CD4-positive, alpha-beta T cell treated with Interleukin-1 beta for 1 hour (primary cell): ENCODE measurements at regions not wholly inside any gene's neighbourhood (a gene's known extent, or its start where the extent isn't known, plus 50 kb on each side); places are given as distances from the start of the nearest gene placed in this dataset.

Source experiments
- DNase-seq, 2 donors: peaks; one replicate each; pipeline ENCODE4 v3.0.0-alpha.2; 2020 to 2022

- DNase-seq: no peak
Measured at GRCh38 chr9:109682227-109682626, 97.8 kb upstream of the PALM2AKAP2 start.

GRCh38 chr9:109683521-109683920 is 96.5 kb upstream of the PALM2AKAP2 start:
- no peak for DNase-seq

DNA sequence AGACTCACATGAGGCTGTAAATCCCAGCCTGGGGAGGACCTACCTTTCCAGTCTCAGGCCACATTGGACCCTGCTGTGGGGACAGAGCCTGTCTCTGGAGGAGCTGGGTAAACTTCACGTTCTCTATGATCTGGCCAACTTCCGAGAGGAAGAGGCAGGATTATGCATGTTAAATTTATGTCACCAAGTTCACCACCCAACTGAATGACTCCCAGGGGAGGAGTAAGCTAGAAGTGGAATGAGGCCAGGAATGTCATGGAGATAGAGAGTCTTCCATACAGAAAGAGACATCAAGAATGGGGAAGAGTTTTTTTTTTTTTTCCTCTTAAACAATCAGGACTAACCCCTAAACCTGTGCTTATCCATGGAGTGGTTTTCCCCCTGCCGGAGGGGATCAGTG is 90.3 kb upstream of the PALM2AKAP2 start:
- DNase-seq: no peak

DNA sequence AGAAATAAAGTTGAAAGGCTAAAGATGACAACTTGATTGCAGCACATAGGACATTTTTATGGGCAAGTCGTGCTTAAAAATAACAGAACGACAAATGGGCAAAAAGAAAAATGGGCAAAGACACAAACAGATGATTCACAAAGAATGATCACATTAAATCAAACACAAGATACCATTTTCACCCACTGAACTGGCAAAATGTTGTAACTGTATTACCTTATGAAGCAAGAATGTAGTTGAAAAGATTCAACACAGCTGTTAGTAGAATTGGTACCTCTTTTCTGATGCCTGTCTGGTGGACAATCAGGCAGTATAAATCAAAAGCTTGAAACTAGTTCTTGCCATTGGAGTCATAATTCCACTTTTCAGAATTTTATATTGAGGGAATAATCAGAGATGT is 81.0 kb upstream of the PALM2AKAP2 start:
- DNase-seq: no peak

DNA sequence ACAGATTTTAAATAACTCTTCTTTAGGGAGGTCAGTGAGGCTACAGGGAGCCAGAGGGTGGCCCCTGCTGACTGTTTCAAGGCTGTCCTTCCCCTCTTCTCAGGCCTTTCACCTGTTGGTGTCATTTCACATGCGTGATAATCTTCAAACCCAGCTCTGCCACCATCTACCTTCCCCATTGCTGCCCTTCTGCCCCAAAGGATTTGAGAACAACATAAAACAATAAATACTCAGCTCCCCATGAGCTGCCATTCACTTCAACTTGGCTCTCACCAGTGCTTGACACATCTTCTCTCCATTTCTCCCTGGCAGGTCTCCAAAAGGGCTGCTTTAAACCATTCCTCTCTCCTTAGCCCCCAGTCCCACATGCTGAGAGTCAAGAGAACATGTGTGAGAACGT is 75.5 kb upstream of the PALM2AKAP2 start:
- DNase-seq: no peak

GRCh38 chr9:109705515-109705914 is 74.5 kb upstream of the PALM2AKAP2 start:
- DNase-seq: no peak

GRCh38 chr9:109707355-109707754 is 72.6 kb upstream of the PALM2AKAP2 start:
- no peak for DNase-seq

DNA sequence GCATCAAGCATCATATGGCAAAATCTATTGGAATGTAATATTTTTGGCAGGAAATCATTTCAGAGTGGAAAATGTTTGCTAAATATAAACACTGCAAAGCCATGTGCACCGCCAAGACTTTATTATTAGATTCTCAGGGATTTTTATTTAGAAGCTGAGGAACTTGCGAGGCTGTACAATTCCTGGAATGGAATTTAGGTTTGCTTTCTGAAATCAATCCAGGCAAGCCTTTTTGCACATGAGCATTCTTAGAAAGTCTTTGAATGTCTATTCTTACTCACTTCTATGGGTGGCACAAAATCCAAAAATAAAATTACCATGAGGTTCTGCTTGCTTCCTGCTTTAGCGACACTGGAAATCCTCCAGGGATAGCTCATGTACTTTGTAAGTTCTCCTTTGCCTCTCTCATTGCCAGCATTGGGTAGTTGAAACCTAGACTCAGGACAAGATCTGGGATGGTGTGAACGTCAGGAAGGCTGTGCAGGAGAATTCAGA is 71.5 kb upstream of the PALM2AKAP2 start:
- no peak for DNase-seq

GRCh38 chr9:109709866-109710265 is 70.1 kb upstream of the PALM2AKAP2 start:
- no peak for DNase-seq

GRCh38 chr9:109710830-109711229 is 69.2 kb upstream of the PALM2AKAP2 start:
- DNase-seq: no peak

DNA sequence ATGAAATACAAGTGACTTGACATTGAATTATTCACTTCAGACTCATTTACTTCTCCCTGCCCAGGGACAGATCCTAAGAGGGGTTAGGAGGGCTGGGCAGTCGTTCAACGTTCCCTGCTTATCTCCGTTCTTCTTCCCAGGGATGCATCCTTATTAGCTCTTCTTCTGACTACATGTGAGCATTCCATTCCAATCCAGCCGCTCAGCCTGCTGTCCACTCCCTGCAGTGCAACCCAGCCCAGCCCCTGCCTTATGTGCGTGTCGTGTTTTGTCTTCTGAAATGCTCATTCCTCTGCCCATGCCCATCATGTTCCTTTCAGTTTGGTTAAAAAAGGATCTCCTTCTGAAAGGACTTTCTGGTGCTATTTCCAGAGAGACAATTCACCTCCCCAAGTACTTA is 64.7 kb upstream of the PALM2AKAP2 start:
- no peak for DNase-seq

DNA sequence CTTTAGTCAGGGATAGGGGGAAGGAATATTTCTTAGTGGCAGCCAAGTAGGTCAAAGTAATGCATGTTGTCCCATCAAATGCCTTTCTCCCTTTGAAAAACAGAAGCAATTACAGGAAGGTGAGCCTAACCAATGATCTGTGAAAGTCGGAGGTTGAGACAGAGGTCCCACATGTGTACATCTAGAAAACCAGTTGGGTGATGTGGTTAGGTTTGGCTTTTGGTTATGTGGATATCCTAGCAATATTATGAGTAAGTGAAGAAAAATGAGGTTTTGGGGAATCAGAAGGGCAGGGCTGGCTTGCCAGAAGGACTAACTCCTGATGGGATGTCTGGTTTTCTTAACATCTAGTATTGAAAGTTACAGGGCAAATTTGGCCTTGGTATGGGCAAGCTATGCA is 63.4 kb upstream of the PALM2AKAP2 start:
- DNase-seq: no peak

DNA sequence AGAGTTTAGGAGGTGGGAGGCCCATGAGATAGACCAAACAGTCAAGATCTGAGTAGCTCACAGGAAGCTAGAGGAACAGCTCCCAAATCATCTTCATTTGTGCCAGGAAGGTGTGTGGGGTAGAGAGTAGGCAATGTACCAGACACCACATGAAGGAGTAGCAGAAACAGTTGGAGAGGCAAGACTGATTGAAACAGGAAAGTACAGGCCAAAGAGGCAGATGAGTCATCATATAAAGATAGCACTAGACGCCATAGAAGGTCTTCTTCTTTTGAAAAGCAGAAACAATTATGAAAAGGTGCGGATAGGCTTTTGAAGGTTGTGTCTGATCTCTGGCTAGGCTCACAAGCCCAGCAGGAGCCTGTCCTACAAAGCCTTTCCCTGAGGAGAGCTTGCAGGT is 62.7 kb upstream of the PALM2AKAP2 start:
- DNase-seq: no peak

DNA sequence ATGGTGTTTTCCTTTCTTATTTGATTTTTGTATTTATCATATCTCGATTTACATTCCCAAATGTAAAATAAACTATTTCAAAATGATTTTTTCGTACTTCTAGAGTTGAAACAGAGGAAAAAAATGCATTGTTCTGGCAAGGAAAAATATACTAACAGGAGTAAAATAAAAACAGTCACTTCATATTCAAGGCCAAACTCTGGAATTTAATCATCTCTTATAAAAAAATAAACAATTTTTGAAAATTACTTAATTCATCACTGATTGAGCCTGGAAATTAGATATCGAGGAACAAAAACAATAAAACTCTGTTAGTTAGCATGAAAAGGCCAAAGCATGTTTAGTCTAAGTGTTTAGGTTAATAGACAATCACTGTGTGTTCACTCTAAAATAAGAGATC is 61.1 kb upstream of the PALM2AKAP2 start:
- no peak for DNase-seq

- DNase-seq: no peak
Measured at GRCh38 chr9:109721001-109721400, 59.0 kb upstream of the PALM2AKAP2 start.

GRCh38 chr9:109722007-109722406 is 58.0 kb upstream of the PALM2AKAP2 start:
- no peak for DNase-seq

GRCh38 chr9:109723781-109724180 is 56.2 kb upstream of the PALM2AKAP2 start:
- no peak for DNase-seq

DNA sequence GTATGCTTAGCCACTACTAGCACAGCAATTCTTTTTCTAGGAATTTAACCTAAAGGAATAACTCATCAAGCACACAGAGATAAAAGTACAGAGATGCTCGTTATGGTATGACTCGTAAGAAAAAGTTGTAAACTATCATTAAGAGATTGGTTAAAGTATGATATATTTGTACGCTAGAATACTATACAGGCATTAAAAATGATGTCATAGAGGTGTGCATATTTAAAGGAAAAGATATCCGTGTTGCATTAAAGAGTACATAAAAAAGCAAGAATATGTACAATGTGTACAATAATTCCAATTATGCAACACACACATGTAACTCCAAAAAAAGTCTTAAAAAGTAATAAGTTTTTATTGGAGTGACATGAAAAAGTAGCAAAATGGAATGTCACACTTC is 54.5 kb upstream of the PALM2AKAP2 start:
- DNase-seq: no peak

DNA sequence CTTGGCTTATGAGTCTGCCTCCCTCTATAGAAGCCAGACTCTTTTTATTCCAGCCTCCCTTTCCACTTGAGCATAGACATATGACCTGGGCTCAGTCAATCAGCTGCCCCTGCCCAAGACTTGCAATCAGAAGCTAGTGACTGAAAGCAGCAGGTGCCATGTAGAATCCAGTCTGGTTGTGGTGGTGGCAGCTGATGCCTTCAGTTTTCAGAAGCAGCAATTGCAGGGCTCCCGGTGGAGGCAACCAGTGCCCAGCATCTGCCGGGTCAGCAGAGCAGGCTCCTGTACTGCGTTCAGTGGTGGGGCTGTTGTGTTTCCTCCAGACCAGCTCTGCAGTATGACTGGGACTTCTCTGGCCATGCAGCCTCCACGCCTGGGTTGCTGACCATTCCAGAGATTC is 53.9 kb upstream of the PALM2AKAP2 start:
- DNase-seq: no peak

- DNase-seq: no peak
Measured at GRCh38 chr9:109728686-109729300, 51.2 kb upstream of the PALM2AKAP2 start.

DNA sequence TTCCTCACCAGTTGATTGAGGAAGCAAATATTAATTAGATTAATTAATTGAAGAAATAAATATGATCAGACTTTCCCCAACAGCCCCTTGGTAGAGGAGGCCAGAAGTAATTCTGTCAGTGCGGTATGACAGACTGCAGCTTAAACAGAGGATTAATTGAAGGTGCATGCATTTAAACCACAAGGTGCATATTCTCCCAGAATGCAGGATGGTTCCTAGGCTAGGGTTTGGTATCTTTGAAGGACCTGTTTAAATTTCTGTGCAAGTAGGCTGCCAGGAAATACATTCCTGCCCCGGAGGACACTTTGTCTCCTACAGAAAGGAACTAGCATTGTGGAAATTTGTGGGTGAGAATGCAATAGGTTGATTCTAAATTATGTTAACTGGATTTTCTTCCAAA is 50.5 kb upstream of the PALM2AKAP2 start:
- no peak for DNase-seq
